ENCODE measurements at regions not wholly inside any gene's neighbourhood (a gene's known extent, or its start where the extent isn't known, plus 50 kb on each side); places are given as distances from the start of the nearest gene placed in this dataset.

DNA sequence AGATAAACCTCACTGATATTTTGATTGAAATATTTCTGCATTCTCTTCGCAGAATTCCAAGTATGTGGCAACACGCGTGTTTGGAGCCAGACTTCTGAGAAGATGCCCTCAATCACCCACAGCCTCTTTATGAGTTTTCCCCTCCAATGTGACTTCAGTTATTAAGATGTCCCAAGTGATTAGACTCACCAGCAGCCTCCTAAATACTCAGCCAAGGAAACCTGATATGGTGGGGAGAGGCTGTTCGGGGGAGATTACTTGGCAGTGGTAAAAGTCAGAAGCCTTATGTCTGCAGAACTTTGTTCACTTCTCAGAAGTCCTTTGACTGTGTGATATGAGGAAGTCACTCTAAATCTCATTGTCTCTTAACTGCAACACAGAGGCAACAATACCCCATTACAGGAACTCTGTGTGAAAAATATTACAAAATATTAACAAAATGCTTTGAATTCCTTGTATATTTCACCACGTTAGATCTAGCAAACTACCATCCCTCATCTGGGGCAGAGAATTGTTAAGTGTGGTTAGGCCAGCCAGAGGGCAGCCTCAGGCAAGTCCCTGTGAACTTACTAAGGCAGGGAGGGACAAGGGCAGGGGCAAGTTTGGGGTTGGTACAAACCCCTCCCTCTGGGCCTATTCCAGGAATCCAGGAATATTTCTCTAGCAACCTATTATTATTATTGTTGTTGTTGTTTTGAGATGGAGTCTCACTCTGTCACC is 151.4 kb upstream of the USP9X start (continued):
- TF ChIP-seq ZNF624 (tag by site-specific recombination; IDR thresholded peaks at IDR 0.05) (no peak), YY2 (tag by site-specific recombination; IDR thresholded peaks at IDR 0.05) (no peak), ZNF843 (tag by site-specific recombination; IDR thresholded peaks at IDR 0.05) (peak; percentile 59; the same call in 1 of the 2 replicates), ZNF266 (tag by site-specific recombination; IDR thresholded peaks at IDR 0.05; ENCODE audit: low read depth) (no peak), GLI2 (tag by site-specific recombination; IDR thresholded peaks at IDR 0.05; ENCODE audit: borderline replicate concordance, low read depth) (no peak), MZF1 (tag by site-specific recombination; IDR thresholded peaks at IDR 0.05; ENCODE audit: borderline replicate concordance) (no peak; the same call in 1 of the 2 replicates), ZNF701 (tag by site-specific recombination; IDR thresholded peaks at IDR 0.05) (no peak), ZNF555 (tag by site-specific recombination; conservative IDR thresholded peaks at IDR 0.05) (no peak), ZNF133 (tag by site-specific recombination; IDR thresholded peaks at IDR 0.05) (no peak), GFI1B (tag by site-specific recombination; IDR thresholded peaks at IDR 0.05) (no peak), ZNF175 (tag by site-specific recombination; IDR thresholded peaks at IDR 0.05) (no peak), ZNF776 (tag by site-specific recombination; IDR thresholded peaks at IDR 0.05; ENCODE audit: borderline replicate concordance) (no peak), FEZF1 (tag by site-specific recombination; IDR thresholded peaks at IDR 0.05) (no peak), ZNF777 (tag by site-specific recombination; IDR thresholded peaks at IDR 0.05; ENCODE audit: borderline replicate concordance) (no peak)
- TF ChIP-seq, protein P1, sequence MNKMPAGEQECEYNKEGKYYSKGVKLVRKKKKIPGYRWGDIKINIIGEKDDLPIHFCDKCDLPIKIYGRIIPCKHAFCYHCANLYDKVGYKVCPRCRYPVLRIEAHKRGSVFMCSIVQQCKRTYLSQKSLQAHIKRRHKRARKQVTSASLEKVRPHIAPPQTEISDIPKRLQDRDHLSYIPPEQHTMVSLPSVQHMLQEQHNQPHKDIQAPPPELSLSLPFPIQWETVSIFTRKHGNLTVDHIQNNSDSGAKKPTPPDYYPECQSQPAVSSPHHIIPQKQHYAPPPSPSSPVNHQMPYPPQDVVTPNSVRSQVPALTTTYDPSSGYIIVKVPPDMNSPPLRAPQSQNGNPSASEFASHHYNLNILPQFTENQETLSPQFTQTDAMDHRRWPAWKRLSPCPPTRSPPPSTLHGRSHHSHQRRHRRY (tag by site-specific recombination; IDR thresholded peaks at IDR 0.05): no peak
- TF ChIP-seq, protein P2, sequence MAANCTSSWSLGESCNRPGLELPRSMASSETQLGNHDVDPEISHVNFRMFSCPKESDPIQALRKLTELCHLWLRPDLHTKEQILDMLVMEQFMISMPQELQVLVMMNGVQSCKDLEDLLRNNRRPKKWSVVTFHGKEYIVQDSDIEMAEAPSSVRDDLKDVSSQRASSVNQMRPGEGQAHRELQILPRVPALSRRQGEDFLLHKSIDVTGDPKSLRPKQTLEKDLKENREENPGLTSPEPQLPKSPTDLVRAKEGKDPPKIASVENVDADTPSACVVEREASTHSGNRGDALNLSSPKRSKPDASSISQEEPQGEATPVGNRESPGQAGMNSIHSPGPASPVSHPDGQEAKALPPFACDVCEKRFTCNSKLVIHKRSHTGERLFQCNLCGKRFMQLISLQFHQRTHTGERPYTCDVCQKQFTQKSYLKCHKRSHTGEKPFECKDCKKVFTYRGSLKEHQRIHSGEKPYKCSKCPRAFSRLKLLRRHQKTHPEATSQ (tag by site-specific recombination; IDR thresholded peaks at IDR 0.05): no peak
- TF ChIP-seq, protein P3, sequence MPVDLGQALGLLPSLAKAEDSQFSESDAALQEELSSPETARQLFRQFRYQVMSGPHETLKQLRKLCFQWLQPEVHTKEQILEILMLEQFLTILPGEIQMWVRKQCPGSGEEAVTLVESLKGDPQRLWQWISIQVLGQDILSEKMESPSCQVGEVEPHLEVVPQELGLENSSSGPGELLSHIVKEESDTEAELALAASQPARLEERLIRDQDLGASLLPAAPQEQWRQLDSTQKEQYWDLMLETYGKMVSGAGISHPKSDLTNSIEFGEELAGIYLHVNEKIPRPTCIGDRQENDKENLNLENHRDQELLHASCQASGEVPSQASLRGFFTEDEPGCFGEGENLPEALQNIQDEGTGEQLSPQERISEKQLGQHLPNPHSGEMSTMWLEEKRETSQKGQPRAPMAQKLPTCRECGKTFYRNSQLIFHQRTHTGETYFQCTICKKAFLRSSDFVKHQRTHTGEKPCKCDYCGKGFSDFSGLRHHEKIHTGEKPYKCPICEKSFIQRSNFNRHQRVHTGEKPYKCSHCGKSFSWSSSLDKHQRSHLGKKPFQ (tag by site-specific recombination; IDR thresholded peaks at IDR 0.05): no peak

DNA sequence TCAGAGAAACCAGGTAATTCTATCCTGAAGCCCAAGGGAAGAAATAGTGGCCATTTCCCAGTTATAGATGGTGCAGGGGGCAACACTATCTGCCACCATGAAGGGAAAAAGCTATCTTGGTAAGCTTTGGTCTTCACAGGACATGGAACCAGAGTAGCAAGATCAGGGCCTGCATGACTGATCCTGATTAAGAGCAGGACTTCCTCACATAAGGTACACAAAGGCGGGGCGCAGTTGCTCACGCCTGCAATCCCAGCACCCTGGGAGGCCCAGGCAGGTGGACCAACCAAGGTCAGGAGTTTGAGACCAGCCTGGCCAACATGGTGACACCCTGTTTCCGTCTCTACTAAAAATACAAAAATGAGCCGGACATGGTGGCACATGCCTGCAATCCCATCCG is 148.4 kb upstream of the USP9X start:
- POLR2A ChIA-PET: no interaction called here
- Histone ChIP-seq H3K4me1 (ENCODE audit: control insufficient read depth, insufficient read depth, low read length) (peaks cover 6% of the 10 kb centered on the region), H3K27ac (ENCODE audit: extremely low read depth, low read depth, low read length) (no peak overlapping the region), H3K9me3 (ENCODE audit: control insufficient read depth, insufficient read depth, low read depth, low read length) (no peaks in the 10 kb centered on the region), H3K36me3 (ENCODE audit: control insufficient read depth in 2 of 2, insufficient read depth in 1 of 2, low read length in 2 of 2) (no peaks in the 10 kb centered on the region), H3K4me3 (ENCODE audit: low read depth, low read length) (no peak overlapping the region)
- CTCF ChIA-PET: interaction anchor here (0.8 kb wide), 1 partner anchor 15 kb away, joined by 3 read pairs; no protein-coding TSS in a partner anchor
- no peak for TF ChIP-seq ZNF792 (tag by site-specific recombination; IDR thresholded peaks at IDR 0.05)
- no peak for TF ChIP-seq YY1 (tag by site-specific recombination; IDR thresholded peaks at IDR 0.05)
- no peak for TF ChIP-seq KLF1 (tag by site-specific recombination; IDR thresholded peaks at IDR 0.05)
- TF ChIP-seq, protein P4, sequence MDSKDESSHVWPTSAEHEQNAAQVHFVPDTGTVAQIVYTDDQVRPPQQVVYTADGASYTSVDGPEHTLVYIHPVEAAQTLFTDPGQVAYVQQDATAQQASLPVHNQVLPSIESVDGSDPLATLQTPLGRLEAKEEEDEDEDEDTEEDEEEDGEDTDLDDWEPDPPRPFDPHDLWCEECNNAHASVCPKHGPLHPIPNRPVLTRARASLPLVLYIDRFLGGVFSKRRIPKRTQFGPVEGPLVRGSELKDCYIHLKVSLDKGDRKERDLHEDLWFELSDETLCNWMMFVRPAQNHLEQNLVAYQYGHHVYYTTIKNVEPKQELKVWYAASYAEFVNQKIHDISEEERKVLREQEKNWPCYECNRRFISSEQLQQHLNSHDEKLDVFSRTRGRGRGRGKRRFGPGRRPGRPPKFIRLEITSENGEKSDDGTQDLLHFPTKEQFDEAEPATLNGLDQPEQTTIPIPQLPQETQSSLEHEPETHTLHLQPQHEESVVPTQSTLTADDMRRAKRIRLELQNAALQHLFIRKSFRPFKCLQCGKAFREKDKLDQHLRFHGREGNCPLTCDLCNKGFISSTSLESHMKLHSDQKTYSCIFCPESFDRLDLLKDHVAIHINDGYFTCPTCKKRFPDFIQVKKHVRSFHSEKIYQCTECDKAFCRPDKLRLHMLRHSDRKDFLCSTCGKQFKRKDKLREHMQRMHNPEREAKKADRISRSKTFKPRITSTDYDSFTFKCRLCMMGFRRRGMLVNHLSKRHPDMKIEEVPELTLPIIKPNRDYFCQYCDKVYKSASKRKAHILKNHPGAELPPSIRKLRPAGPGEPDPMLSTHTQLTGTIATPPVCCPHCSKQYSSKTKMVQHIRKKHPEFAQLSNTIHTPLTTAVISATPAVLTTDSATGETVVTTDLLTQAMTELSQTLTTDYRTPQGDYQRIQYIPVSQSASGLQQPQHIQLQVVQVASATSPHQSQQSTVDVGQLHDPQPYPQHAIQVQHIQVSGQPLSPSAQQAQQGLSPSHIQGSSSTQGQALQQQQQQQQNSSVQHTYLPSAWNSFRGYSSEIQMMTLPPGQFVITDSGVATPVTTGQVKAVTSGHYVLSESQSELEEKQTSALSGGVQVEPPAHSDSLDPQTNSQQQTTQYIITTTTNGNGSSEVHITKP (tag by site-specific recombination; IDR thresholded peaks at IDR 0.05): no peak
- TF ChIP-seq ZNF777 (tag by site-specific recombination; IDR thresholded peaks at IDR 0.05; ENCODE audit: borderline replicate concordance): no peak
- TF ChIP-seq, protein P5, sequence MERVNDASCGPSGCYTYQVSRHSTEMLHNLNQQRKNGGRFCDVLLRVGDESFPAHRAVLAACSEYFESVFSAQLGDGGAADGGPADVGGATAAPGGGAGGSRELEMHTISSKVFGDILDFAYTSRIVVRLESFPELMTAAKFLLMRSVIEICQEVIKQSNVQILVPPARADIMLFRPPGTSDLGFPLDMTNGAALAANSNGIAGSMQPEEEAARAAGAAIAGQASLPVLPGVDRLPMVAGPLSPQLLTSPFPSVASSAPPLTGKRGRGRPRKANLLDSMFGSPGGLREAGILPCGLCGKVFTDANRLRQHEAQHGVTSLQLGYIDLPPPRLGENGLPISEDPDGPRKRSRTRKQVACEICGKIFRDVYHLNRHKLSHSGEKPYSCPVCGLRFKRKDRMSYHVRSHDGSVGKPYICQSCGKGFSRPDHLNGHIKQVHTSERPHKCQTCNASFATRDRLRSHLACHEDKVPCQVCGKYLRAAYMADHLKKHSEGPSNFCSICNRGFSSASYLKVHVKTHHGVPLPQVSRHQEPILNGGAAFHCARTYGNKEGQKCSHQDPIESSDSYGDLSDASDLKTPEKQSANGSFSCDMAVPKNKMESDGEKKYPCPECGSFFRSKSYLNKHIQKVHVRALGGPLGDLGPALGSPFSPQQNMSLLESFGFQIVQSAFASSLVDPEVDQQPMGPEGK (tag by site-specific recombination; IDR thresholded peaks at IDR 0.05): no peak
- no peak for TF ChIP-seq ZNF112 (tag by site-specific recombination; IDR thresholded peaks at IDR 0.05)
- TF ChIP-seq ZNF707 (tag by site-specific recombination; IDR thresholded peaks at IDR 0.05): no peak
- TF ChIP-seq KLF9 (tag by site-specific recombination; IDR thresholded peaks at IDR 0.05; ENCODE audit: low read depth): no peak
- TF ChIP-seq ZNF354C (tag by site-specific recombination; IDR thresholded peaks at IDR 0.05; ENCODE audit: borderline replicate concordance, low read depth): no peak

Measured in HEK293 (cell line).